ENCODE measurements at regions not wholly inside any gene's neighbourhood (a gene's known extent, or its start where the extent isn't known, plus 50 kb on each side); places are given as distances from the start of the nearest gene placed in this dataset.

DNA sequence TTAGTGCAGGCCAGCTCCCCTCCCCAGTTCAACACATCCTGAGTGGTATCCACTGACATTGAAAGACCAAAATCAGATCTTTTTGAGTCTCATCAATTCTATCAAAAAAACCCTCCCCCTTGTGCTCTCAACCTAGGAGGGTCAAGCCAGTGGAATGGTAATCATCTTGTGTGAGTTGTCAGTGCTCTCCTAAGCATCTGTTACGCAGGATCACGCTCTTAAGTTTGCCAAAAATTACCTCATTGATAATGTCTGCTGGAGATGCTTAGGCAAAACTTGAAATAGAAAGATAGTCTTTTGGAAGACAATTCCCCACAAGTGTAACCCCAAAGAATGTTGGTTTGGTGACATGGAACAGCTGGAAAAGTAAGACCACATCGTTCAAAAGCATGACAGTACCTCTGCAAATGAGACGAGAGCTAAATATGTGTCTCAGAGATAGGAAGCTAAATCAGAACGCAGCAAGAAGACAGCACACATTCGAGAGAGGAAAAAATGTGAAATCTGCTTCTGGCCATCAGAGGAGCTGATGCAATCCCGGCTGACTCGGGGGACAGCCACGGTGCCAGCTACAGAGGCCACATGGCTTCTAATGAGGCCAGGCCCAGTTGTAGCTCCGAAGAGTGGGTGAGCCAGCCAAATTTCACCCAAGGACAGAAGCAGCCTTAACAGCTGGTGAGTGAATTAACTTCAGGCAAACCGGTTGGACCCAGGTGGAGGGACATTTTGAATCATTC is 753.9 kb downstream of the RNF144A start:
- TF ChIP-seq NFYB (IDR thresholded peaks at IDR 0.05; ENCODE audit: extremely low read depth, insufficient read length): no peak
- TF ChIP-seq, protein P1, sequence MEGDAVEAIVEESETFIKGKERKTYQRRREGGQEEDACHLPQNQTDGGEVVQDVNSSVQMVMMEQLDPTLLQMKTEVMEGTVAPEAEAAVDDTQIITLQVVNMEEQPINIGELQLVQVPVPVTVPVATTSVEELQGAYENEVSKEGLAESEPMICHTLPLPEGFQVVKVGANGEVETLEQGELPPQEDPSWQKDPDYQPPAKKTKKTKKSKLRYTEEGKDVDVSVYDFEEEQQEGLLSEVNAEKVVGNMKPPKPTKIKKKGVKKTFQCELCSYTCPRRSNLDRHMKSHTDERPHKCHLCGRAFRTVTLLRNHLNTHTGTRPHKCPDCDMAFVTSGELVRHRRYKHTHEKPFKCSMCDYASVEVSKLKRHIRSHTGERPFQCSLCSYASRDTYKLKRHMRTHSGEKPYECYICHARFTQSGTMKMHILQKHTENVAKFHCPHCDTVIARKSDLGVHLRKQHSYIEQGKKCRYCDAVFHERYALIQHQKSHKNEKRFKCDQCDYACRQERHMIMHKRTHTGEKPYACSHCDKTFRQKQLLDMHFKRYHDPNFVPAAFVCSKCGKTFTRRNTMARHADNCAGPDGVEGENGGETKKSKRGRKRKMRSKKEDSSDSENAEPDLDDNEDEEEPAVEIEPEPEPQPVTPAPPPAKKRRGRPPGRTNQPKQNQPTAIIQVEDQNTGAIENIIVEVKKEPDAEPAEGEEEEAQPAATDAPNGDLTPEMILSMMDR (IDR thresholded peaks at IDR 0.05 in 2 of 3, conservative IDR thresholded peaks at IDR 0.05 in 1 of 3; ENCODE audit: insufficient read depth in 2 of 3, low read depth in 1 of 3, low read length in 3 of 3): no peak
- no peak for TF ChIP-seq YY1 (IDR thresholded peaks at IDR 0.05; ENCODE audit: borderline replicate concordance in 1 of 3, control insufficient read depth in 1 of 3, extremely low read depth in 1 of 3, insufficient read depth in 3 of 3, insufficient read length in 1 of 3, insufficient replicate concordance in 2 of 3, low read depth in 1 of 3, low read length in 2 of 3)

All from K562 (cell line).